Colonic mucosa (tissue), 4 donors: ENCODE measurements at regions not wholly inside any gene's neighbourhood (a gene's known extent, or its start where the extent isn't known, plus 50 kb on each side); places are given as distances from the start of the nearest gene placed in this dataset.
"Not testable (repeated sequence)": the region's sequence is repeated elsewhere in the genome, so short reads cannot be mapped to it uniquely, and the experiment has no call there.

Experiments
- DNase-seq: peaks from one replicate; pipeline ENCODE4 v3.0.0-alpha.2; 2020
- H3K27ac ChIP-seq: fragments of 200-600 bp; one replicate; pipeline ENCODE4 v1.8.0; 2021
- H3K27me3 ChIP-seq: fragments of 200-600 bp; one replicate; pipeline ENCODE4 v1.8.0; 2021
- H3K36me3 ChIP-seq: fragments of 200-600 bp; one replicate; pipeline ENCODE4 v1.8.0; 2021
- H3K4me1 ChIP-seq: fragments of 200-600 bp; one replicate; pipeline ENCODE4 v1.8.0; 2021; ENCODE audit warnings: mild to moderate bottlenecking
- H3K4me3 ChIP-seq: fragments of 200-600 bp; one replicate; pipeline ENCODE4 v1.8.0; 2021
- H3K9ac ChIP-seq, 2 donors: one replicate each; pipeline ENCODE4 v1.7.0; 2013; ENCODE audit warnings: control low read depth in 2 of 2, low read depth in 2 of 2, low read length in 2 of 2
- H3K9me3 ChIP-seq: fragments of 200-600 bp; one replicate; pipeline ENCODE4 v1.8.0; 2021
- CTCF ChIP-seq: fragments of 200-600 bp; IDR thresholded peaks from one replicate; pipeline ENCODE4 v1.8.0; 2022; ENCODE audit warnings: antibody characterized with exemption, mild to moderate bottlenecking
- intact Hi-C: fragments of 100-400 bp; cut with DNase I; formaldehyde crosslinking; loops from one replicate; pipeline ENCODE4 v1.14.1; 2022
- donor health status: healthy.
- donor health status: DM: no; HTN: no; CAD: no.
- donor health status: DM: no; HTN: no; CAD: no.

GRCh38 chr5:92841604-92842155 lies 739.3 kb downstream of the NR2F1-AS1 start:
- no peaks in the 10 kb centered on the region for H3K9me3 ChIP-seq
- DNase-seq: no peak
- no peaks in the 10 kb centered on the region for H3K36me3 ChIP-seq
- TF ChIP-seq CTCF: no peak
- no peaks in the 10 kb centered on the region for H3K4me1 ChIP-seq
- intact Hi-C loops: no loop called here
- H3K27me3 ChIP-seq: no peaks in the 10 kb centered on the region
- no peak overlapping the region for H3K9ac ChIP-seq
- H3K27ac ChIP-seq: no peak overlapping the region
- no peak overlapping the region for H3K4me3 ChIP-seq

GRCh38 chr5:92838253-92838652 lies 742.8 kb downstream of the NR2F1-AS1 start:
- no peak for DNase-seq
- H3K9me3 ChIP-seq: no peaks in the 10 kb centered on the region
- H3K27me3 ChIP-seq: no peaks in the 10 kb centered on the region

GRCh38 chr5:92836855-92837755 lies 743.9 kb downstream of the NR2F1-AS1 start:
- Histone ChIP-seq H3K4me3 (no peak overlapping the region), H3K36me3 (no peaks in the 10 kb centered on the region), H3K27me3 (no peaks in the 10 kb centered on the region), H3K4me1 (no peaks in the 10 kb centered on the region), H3K9me3 (no peaks in the 10 kb centered on the region), H3K9ac (no peak overlapping the region), H3K27ac (no peak overlapping the region)
- TF ChIP-seq CTCF: no peak
- no peak for DNase-seq
- intact Hi-C loops: no loop called here

More at GRCh38 chr5:92838253-92838652, 742.8 kb downstream of the NR2F1-AS1 start:
- Histone ChIP-seq H3K27ac (no peak overlapping the region), H3K36me3 (no peaks in the 10 kb centered on the region), H3K4me1 (no peaks in the 10 kb centered on the region), H3K9ac (no peak overlapping the region), H3K4me3 (no peak overlapping the region)
- intact Hi-C loops: no loop called here
- no peak for TF ChIP-seq CTCF

- Histone ChIP-seq H3K9ac (no peak overlapping the region), H3K9me3 (no peaks in the 10 kb centered on the region), H3K36me3 (no peaks in the 10 kb centered on the region), H3K4me3 (no peak overlapping the region), H3K27ac (no peak overlapping the region), H3K4me1 (no peaks in the 10 kb centered on the region), H3K27me3 (no peaks in the 10 kb centered on the region)
- no peak for TF ChIP-seq CTCF
- intact Hi-C loops: no loop called here
- DNase-seq: no peak
Observed at GRCh38 chr5:92835712-92836111, 745.3 kb downstream of the NR2F1-AS1 start.

- H3K27ac ChIP-seq, DNase-seq, H3K9me3 ChIP-seq, H3K27me3 ChIP-seq, H3K4me1 ChIP-seq, H3K4me3 ChIP-seq, H3K9ac ChIP-seq, intact Hi-C loops, H3K36me3 ChIP-seq: not testable (repeated sequence)
Observed at GRCh38 chr5:92823551-92823950, 757.5 kb downstream of the NR2F1-AS1 start.

GRCh38 chr5:92822183-92822582 lies 758.8 kb downstream of the NR2F1-AS1 start:
- Histone ChIP-seq H3K9ac (no peak overlapping the region), H3K27me3 (no peaks in the 10 kb centered on the region), H3K36me3 (no peaks in the 10 kb centered on the region), H3K9me3 (no peaks in the 10 kb centered on the region), H3K4me1 (no peaks in the 10 kb centered on the region), H3K4me3 (no peak overlapping the region), H3K27ac (no peak overlapping the region)
- DNase-seq: no peak
- no peak for TF ChIP-seq CTCF
- intact Hi-C loops: no loop called here
